HG02981 (cell line): ENCODE measurements at regions not wholly inside any gene's neighbourhood (a gene's known extent, or its start where the extent isn't known, plus 50 kb on each side); places are given as distances from the start of the nearest gene placed in this dataset.

Experiments used
- ATAC-seq: cut with Tn5 transposase; IDR thresholded peaks from one replicate; pipeline ENCODE4 v1.9.1; 2021; ENCODE audit warnings: mild to moderate bottlenecking, moderate library complexity; ENCODE audit not compliant: unreplicated experiment

DNA sequence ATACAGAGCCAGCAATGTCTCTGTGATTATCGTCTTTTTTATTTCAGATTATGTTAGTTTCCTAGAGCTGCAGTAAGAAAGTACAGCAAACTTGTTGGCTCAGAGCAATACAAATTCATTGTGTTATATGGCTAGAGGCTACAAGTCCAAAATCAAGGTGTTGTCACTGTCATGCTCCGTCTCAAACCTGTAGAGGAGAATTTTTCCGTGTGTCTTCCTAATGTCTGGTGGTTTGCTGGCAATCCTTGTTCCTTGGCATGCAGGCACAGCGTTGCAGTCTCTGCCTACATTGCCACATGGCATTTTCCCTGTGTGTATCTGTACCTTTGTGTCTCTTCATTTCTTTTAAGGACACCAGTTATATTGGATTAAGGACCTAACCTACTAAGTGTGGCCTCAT lies 244.4 kb downstream of the LRRIQ3 start:
- ATAC-seq, result no peak

DNA sequence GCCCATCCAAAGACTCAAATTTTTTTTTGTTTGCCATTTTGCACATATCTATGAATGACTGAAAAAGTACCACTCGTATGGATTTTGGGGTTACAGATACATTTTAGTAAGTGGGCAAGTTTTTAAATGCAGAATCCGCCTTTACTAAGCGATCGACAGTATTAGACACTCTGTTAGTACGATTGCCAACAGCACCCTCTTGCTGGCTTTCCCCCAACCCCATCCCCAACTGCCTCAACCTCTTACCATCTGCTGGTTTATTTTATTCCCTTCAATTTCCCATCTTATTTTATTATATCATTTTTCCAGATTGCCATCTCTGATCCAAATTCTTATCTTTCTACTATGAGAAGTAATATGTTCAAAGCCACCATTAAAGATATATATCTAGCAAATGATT lies 244.8 kb downstream of the LRRIQ3 start:
- no peak for ATAC-seq

DNA sequence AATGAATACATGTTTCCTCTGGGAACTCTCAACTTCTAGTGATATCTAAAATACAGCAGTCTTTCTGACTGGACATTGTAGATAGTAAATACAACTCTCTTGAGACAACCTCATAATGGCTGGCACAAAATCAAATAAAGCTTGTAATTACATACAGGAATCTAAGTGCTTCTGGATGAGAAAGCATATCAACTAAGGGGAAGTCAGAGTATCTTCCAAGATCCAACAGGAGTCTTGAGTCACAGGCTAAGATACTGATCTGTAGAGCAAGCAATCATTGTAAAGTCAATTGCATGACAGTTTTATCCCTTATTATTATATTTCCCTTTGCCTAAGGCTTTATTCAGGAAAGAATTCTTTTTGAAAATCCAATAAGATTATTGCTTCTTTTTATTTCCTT lies 249.9 kb downstream of the LRRIQ3 start:
- ATAC-seq, result no peak

DNA sequence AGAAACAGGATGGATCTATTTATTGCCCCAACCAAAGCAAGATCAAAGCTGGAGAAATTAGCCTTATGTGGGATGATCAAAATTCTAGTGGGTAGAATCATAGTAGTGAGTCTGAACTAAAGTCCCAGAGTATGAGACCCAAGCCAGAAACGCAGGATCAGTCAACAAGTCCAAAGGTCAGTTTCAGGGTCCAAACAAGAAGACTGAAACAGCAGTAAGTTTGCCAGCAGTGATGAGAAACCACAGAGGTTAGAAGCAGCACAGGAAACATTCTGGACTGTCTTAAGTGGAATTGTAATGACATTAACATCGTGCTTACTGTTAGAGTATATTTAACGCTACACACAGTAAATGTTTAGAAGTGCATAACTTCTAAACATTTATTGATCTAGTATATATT lies 251.0 kb downstream of the LRRIQ3 start:
- ATAC-seq, result no peak

DNA sequence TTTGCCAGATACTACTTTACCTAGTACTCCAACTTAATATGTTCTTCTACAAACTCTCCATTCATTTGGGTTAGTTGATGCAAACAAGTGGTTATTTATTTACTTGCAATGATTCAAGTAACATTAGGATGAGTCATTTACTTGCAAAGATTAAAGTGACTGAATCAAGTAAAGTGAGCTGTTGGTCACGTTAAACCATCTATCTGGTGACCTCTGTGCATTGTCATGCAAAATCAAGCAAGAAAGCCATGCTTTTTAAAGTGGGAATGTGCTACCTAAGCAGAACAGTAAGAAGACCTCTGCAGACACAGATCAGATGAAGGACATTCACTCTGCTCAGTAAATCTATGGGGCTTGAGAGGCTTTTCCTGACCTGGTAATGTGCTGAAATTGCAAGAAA lies 254.7 kb downstream of the LRRIQ3 start:
- ATAC-seq, result no peak

DNA sequence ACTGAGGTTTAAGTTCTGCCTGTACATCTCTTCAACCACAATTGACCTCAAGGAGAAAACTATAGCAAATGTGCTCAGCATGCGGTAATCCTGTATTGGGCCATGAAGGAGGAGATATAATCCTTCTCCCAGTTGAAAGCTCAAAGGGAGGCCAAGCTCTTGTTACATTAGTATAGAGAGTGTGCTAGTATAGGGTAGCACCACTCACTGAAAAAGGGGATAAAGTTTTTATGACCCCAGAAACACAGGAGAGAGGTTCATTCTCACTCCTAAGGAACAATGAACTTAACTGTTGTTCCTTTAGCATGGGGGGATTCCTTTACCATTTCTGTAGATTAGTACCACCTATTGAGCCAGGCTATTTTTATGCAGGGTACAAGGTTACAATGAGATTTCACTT lies 267.7 kb downstream of the LRRIQ3 start:
- ATAC-seq, result no peak

DNA sequence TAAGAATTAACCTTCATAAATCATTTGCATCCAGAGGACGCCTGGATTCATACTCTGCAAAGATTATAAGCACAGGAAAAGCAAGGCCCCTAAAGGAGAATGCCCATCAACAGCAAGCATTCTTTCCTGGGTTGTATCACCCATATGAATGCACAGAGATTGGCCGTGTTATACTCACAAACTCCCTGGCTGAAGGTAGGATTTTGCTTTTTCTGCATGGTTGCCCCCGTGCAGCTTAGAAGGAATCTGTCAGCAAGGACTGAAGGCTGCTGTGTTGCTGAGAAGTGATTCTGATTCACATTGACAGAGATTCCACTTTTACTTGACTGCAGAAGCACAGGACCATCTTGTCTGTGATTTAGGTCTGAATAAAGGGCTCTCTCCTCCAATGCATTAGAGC lies 283.0 kb downstream of the LRRIQ3 start:
- ATAC-seq, result no peak

DNA sequence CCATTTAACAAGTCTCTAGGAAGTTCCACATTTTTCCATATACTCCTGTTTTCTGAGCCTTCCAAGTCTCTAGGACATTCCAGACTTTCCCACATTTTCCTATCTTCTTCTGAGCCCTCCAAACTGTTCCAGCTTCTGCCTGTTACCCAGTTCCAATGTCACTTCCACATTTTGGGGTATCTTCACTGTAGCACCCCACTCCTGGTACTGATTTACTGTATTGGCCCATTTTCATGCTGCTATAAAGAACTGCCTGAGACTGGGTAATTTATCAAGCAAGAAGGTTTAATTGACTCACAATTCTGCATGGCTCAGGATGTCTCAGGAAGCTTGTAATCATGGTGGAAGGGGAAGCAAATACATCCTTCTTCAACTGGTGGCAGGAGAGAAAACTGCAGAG lies 285.0 kb downstream of the LRRIQ3 start:
- no peak for ATAC-seq

DNA sequence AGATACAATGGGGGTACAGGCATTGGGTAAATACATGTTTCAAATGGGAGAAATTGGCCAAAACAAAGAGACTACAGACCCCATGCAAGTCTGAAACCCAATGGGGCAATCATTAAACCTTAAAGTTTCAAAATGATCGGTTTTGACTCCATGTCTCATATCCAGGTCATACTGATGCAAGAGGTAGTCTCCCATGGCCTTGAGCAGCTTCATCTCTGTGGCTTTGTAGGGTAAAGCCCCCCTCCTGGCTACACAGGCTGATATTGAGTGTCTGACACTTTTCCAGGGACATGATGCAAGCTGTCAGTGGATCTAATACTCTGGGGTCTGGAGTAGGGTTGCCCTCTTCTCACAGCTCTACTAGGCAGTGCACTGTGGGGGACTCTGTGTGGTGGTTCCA lies 286.1 kb downstream of the LRRIQ3 start:
- ATAC-seq, result peak; percentile 41

DNA sequence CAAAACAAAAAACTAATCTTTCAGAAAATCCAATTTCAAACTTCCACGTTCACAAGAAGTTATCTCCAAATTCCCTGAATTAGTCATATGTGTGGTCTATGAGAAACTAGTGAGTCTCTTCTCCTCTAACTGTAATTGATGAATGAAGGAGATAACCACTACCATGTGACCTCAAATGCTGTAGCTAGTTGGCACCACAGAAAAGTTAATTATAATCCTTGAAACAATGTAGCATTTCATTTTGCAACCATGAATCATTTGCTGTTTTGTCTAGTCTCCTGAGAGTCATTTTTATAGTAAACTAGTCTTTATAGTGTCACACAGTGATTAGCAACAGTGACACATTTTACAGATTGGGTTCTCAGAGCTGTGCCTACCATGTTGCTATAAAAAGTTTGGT lies 287.5 kb downstream of the LRRIQ3 start:
- ATAC-seq, result peak; percentile 43

DNA sequence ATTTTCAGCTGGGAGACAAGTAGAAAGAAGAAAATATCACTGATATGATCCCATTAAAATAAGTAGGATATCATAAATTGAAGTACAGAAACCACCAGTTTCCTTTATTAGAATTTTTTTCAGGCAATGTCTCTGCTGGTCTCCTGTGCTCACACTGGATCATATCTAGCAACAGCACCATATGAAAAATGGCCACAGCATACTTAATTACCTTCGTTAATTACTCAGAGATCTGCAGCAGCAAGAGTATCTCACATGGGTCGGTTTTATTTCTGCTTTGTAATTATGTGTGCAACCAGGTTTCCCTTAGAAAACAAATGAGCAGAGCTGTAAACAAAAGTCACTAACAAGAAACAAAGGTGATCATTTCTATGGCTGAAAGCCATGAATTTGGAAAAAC lies 287.9 kb downstream of the LRRIQ3 start:
- no peak for ATAC-seq

DNA sequence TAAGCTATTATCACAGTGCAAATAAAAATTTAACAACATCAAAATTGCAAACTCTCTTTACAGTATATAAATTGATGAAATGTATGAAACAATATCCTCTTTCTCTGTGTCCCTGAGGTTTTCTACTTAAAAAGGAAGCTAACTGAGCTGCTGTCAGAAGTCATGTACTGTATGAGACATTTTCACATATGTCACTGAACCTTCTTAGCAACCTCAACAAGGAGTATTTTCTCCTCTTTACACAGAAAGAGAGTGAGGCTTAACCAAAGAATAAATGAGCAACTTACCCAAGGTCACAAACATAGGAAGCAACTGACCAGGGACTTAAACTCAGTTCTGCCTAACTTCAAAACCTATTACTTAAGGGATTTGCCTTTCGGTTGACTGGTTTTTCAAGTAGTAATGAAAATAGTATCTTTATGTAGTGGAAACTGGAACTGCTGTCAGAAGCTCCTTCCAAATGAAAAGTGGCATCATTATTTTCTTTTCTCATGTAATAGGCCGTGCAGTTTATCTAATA lies 288.9 kb downstream of the LRRIQ3 start:
- no peak for ATAC-seq

DNA sequence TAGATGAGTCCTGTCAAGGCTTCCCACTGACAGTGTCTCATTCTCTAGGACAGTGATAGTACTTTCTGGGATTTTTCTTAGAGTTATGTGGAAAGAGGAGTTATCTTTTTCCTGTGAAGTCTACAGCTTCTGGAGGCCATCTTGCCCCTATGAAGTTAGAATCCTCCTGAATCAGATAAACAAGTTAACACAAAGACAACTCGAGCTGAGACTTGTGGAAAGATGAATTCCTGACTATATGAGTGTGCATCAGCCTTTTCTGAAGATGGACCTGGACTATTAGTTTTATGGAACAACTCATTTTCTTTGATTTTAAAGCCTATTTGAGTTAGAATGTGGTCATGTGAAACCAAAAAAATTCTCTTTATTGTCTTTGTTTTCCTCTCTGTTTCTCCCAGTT lies 290.9 kb downstream of the LRRIQ3 start:
- no peak for ATAC-seq

DNA sequence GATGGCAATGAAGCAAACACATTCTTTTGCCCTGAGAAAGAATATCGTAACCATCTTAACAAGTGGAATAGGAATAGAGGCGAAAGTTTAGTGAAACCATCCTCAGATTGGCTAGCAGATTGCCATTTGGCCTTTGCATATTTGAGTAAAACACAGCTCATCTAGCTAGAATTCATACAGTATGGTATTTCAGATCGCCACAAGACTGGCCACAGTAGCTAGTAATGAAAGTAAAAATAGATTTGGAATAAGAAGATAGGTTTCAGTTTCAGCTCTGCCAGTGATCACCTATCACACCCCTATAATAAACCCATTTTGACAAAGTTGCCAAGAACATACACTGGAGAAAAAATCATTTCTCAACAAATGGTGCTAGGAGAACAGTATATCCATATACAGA lies 294.9 kb downstream of the LRRIQ3 start:
- peak; percentile 66 for ATAC-seq

DNA sequence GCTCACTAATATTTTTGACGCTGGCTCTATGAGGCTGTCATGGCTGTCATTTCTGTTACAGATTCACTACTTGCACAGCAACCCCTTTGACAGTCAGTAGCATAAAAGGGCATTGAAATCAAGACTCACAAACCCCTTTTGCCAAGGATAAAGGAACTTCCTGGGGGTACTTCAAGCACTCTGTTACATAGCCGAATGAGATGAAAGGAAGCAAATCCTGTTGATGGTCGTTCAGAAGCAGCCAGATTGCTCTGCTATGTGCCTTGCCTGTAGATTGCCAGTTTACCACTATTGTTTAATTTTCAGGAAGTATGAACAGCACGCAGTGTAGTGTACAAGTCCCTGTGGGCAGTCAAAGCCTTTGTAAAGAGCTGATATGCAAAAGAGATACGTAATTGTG lies 296.2 kb downstream of the LRRIQ3 start:
- peak; percentile 39 for ATAC-seq

DNA sequence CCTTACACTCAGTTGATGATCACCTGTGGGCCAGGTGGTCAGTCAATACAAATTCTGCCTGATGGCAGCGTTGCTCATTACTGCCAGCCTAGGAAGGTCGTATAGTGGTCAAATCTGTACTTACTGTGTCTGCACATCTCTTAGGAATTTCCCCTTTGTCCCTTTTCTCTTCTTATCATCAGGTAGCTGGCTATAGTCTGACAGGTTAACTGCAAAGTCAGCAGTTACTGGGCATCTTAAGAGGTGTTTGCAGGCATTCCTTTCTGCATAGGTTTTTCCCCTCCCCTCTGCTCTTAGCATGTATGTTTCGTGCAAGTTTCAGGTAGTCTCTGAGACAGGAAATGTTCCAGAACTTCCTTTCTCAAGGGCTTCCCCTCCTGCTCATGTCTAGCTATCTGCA lies 298.7 kb downstream of the LRRIQ3 start:
- ATAC-seq, result no peak

DNA sequence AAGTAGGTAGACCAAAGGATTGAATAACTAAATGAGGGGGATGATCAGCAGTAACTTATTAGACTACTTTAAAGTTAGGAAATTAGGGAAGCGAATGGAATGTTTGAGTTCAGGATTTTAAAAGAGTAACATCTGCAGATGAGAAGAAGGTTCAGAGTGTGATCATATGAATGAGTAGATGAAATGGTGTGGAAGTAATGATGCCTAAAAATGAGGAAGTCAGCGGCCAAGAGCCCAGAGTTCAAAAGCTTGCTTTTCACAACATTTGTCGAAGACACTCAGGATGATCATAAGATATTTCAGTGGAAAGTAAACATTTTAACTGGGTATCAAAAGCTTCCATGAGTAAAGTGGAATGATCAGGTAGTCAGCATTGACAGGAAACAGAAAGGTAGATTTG lies 299.4 kb downstream of the LRRIQ3 start:
- no peak for ATAC-seq

DNA sequence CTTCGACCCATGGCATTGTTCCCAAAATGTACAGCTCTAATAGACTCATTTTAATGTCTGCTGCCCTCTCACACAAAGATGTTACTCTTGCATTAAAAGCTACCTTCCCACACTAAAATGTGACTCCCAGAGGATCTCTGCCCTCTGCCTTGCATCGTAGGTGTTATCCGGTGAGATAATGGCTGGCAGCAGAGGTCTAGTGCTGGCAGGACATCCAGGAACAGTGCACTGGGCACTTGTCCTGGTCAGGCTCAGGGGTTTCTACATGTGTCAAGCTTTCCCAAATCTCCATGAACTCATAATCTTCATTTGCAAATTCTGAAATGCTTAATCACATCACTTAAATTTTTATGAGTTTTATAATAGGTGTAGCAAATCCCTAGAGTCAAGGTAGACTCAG lies 310.6 kb downstream of the LRRIQ3 start:
- no peak for ATAC-seq

DNA sequence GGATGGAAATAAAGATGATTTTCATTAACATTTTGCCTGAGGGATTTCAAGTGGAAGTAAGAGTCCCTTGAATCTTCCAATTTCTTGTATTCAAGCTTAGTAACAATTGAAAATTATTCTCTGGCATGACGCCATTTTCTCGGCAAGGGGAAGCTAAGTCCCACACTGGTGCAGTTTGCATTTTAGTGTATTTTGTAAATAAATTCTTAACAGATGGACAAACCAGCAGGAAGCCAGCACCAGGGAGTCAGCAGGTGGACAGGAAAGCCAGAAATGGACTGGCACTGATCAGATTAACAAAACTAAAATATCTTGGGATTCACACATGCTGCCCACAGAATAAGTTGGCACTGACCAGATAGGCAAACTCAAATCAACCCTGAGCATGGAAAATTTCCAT lies 311.3 kb downstream of the LRRIQ3 start:
- ATAC-seq, result no peak

DNA sequence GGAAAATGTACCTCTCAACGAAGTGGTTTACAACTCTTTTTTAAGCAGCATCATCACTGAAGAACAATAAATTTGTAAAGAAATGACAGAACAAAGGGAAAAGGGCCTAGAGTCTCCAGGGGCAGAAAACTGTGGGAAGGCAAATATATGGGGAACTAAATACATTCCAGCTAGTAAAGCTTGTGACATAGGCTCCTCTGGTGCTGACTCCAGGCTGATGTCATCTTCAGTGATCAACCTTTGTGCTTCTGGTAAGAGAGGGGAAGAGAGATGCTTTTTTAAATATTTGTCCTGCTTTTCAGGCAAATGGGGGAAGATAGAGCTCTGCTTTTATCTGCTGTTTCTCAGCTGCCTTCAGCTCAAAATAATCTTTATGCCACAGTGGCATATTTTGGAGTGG lies 323.2 kb downstream of the LRRIQ3 start:
- no peak for ATAC-seq

DNA sequence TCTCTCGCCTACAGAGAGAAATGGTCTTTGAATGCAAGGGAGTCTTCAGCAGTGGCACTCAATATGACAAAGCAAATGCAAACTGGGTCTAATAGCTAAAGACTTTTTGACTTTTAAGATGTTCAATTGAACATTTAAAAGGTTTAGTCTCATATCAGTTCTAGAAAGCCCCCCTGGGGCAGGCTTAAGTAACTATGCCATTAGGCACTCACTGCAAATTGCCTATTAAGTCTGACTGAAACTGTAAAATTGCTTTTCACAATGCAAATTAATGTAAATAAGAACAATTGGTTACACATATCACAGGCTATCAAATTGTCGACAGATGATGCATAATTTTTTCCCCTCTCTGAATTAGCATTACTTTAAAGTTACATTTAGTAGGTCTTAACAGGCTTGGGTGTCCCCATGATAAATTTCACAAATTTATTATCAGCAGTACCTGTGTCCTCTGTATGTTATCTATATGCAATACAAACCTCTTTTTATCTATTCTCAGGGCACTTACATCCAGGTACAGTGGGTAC lies 329.1 kb downstream of the LRRIQ3 start:
- no peak for ATAC-seq

DNA sequence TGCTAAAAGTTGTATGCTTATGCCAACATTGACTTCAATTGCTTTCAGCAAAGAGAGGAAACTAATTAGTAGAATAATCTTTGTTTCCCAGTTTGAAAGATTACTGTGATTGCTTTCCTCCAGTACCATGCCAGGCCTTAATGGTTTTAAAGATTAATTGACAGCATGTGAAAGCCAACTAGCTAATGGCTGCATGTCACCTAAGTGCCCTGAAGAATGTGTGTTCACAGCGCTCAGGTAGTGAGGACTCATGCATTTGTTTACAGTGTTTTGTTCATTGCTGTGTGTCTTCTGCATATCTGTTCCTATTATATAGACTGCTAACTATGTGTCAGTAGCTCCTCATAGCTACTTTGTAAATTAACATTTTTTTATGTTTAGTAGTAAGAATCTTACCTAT lies 335.6 kb downstream of the LRRIQ3 start:
- ATAC-seq, result no peak

DNA sequence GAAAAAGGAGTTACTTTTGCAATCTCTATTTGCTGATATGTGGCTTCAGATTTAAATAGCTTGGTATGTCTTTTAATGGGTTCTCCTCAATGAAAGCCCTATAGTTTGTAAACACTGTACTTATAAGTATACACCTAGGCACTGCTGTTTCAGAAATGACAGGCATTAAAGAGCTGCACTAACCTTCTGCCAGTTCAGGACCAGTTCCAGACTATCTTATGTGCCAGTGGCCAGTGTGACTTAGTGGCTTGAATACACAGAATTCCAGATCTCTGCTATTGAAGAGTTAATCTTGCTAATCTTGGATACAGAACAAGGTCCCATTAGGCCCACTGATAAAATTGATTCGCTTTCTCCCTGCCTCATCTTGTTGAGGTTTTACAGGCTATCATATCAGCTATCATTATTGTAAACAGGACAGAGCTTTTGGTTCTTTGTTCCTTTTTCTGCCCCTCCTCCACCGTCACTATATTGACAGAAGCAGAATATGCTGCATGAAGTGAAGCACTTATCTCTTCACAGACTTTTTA lies 337.5 kb downstream of the LRRIQ3 start:
- ATAC-seq, result no peak
